HG03378 (cell line): ENCODE measurements at regions not wholly inside any gene's neighbourhood (a gene's known extent, or its start where the extent isn't known, plus 50 kb on each side); places are given as distances from the start of the nearest gene placed in this dataset.

Source experiments
- ATAC-seq: cut with Tn5 transposase; IDR thresholded peaks from one replicate; pipeline ENCODE4 v1.9.1; 2021; ENCODE audit warnings: mild to moderate bottlenecking, moderate library complexity; ENCODE audit not compliant: unreplicated experiment

DNA sequence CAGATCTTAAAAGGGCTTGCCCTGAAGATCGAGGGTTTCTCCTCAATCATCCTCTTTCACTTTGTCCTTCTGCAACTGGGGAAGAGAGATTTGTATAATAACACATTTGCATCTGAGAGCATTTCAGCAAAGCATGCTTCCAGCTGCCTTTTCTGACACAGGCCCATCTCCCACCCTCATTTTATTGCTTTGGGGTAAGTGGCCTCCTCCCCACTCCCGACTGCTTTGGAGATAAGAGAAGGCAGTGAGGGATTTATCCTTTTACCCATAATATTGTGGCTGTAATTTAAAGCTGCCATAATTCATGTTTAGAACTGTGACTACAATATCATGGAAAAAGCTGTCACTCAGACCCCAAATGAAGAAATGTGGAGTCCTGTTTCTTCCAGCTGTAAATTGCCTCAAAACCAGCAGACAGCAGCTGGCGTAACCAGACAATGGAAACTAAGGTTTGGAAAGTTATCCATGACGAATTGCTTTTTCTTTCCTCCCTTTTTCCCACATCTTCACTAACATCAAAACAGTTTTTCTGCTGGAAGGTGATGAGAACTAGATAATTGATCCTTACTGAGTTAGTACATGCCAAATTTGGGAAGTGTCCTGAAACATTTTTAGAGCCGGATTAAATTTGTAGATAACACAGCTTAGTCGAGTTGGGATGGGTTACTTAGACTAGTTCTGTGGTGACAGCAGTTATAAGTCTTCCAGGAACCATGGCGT lies 104.2 kb upstream of the PFN2 start:
- no peak for ATAC-seq

DNA sequence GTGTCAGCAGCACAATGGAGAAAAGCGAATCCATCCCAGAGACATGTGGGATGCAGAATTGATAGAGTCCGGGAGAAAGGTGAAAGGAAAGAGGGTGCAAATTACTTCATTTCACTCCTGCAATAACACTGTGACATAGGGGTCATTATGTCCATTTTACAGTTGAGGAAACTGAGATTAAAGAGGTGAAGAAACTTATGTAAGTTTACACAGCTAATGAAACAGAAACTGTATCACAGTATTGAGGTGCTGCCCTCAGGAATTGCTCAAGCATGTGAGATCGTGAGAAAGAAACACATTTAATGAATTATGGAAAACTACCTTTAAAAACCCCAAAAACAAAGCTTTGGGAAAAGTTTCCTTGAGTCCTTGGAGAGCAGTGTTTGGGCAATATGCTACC lies 103.6 kb upstream of the PFN2 start:
- no peak for ATAC-seq

DNA sequence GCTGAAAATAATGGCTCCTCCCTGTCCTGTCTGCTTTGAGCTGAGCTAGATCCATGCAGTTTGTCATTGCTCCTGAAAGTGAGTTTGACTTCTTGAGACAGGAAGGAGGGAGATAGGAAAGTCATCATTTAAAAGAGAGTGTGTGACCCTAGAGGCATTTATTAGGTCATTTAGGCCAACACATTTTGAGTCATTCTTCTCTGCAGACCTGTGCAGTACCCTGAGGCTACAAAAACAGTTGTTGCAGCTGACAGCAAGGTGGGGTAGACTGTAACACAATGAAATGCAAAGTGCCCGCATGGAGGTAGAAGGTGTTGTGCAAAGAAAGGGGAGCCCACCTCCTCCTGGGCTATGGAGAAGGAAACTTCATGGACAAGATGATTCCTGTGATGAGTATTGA lies 102.8 kb upstream of the PFN2 start:
- ATAC-seq = no peak

DNA sequence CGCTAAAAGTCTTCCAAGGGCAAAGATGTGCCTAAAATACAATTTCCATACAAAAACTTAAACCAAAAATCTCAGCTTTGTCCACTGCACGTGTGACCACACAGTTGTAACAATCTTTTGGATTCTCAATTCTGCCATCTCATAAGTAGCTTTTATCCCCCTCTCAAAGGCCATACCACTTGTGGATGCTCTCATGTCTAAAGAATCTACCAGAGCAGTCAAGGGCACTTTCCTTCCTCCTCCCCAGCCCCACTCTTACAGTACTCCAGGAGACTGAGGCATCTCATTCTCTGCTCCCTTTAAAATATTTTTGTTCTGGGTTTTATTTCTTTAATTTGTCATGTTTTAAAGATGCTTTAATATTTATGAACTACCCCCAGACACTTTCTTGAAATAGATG lies 102.3 kb upstream of the PFN2 start:
- ATAC-seq = no peak

DNA sequence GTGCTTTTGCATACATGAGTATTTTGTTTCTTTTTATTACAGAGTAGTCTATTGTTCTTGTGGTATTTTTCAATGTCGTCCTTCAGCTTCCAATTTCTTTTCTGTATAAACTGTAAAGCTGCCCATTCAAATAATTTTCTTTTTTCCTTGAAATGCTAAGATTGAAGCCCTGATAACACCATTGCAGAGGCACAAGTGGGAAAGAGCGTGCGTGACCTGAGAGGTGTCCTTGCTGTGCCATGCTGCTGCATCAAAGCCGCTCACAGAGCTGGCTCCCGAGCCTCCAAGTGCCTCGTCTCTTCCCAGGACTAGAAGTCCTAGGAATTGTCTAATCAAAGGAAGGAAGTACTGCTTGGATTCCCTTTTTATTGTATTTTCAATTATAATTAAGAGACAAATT lies 101.9 kb upstream of the PFN2 start:
- ATAC-seq = no peak

DNA sequence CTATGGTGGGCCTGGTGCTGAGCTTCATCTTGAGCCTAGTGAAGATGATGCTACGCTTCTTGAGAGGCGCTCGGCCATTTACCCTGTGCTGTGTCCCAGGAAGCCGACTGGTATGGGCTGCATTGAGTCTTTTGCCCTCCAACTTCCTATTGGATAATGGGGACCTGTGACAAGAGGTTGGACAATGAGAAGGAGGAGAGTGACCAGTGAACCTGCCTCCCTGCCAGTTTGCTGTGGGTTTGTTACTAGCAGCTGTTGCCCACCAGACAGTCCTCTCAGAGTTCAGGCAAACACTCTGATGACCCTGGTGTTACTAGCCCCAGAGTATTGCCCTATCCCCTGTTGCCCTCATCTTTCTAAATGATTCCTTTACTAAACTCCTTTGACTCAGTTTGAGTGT lies 99.6 kb upstream of the PFN2 start:
- ATAC-seq = no peak

DNA sequence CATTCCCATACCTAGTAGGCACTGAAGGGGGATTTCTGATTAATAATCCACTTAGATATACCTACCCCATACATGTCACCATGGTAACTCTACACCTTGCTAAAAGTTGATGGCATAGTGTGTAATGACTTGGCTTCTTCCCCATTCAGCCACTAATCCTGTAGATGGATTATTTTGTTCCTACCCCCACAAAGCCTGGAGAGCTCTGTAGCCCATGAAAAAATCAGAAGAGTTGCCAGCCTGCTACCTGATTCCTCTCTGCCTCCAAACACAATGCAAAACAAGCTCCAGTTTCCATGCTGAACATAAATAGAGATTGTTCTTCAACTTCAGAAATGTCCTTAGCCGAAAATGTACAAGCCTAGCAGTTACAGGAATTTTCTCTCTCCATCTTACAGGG lies 98.9 kb upstream of the PFN2 start:
- no peak for ATAC-seq

DNA sequence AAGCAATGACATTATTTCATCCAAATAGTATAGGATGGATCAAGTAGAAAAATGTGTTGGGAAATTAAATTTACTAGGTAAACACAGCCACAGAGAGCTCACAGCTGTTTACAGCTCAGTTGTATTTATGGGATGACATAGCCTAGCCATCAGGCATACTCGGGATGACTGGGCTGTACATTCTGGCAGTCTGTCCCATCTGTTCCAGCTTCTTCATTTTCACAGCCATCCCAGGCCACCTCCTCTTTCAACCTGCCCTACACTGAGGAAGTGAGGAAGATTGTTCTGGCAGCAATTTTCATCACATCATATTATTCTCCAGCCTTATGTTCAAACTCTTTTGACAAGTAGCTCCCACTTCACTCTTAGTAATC lies 98.4 kb upstream of the PFN2 start:
- ATAC-seq = no peak

DNA sequence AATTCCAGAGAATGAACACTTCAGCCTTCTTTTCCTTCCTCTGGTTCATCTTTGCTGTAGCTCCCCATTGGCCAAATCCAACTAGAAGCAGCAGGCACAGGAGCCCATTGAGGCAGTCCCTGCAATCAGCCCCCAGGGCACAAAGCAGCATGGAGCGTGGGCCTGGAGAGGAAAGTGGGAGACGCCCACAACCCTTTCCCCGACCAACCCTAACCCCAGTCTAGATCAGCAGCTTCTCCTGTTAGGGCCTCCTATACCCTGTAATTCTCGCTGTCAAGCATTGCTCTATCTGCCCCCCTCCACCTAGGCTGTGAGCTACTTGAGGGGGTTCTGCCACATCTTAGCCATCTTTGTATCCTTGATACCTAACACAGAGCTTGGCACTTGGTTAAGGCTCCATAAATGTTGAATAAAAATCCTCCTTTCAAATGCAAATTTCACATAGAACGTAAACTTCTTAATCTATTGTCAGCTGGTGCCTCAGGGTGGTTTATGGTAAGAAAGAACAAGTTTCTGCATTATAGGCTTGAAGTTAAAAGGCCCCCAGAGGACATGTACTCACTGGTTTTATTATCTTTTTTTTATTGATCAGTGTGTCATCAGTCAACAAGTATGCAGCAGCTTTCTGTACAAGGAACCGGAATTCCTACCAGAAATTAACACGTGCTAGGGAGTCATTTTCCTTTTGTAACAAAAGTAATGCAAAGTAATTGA lies 97.9 kb upstream of the PFN2 start:
- no peak for ATAC-seq

DNA sequence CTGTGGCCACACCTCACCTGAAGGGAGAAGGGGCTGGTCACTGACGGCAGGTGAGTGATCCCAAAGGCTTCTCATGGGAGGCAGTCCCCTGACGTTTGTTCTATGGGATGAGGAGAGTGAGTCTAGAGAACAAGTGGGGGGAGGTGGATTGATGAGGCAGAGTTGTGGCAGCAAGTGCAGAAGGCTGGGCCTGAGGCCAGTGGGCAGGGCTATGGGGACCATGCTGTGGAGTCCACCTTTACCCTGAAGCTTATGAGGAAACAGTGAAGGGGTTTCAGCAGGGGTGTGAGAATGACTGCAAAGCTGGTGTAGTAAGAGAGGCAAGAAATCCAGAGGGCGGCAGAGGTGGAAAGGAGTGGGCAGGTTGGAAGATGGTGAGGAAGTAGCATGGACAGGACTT lies 96.9 kb upstream of the PFN2 start:
- no peak for ATAC-seq

DNA sequence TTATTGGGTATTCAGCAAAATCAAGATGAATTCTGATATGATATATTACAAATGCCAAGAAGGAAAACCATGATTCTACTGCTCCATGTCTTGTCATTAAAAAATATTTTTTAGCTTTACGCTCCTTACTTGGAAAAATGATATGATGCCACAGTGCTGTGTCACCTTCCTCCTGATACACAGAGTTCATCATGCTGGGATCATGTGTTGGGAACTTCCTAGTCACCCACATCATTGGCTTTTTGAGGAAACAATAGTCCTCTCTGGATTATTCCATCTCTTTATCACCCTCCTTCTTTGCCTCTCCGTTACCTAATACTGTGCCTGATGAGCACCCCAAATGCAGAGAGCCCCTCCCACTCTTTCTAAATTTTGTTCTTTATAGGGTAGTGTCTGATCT lies 94.3 kb upstream of the PFN2 start:
- no peak for ATAC-seq

DNA sequence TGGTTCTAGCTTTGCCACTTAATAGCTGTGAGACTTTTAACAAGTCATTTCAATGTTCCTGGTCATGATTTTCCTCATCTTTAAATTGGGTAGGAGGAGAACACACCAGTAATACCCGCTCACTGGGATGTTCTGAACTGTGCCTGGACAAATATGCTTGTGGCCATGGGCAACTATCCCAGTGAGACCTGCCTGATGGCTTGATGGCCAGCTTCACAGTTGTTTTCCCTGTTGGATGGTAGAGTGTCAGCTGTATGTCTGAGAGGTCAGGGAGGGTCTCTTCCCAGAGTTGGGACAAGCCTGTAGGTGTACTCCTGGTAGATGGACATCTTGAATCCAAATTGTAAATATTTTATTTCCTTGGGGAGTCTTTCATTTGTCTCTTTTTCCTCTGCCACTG lies 92.5 kb upstream of the PFN2 start:
- no peak for ATAC-seq

DNA sequence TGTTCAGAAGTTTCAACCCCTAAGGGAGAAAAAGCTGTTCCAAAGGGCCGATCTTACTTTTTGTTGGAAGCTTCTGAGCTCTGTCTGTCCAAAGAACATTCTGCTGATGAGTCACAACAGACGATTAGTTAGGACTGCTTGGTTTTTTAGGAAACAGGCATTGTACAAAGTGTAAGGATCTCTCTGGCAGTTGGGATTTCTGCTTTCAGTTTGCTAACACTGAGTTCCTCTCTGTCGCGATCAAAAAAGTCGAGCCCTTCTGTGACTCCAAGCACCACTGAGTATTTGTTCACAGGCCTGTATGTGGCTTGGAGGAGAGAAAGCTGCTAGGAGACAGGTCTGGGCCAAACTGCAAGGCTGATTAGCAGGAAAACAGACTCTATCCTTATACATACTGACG lies 91.8 kb upstream of the PFN2 start:
- no peak for ATAC-seq

DNA sequence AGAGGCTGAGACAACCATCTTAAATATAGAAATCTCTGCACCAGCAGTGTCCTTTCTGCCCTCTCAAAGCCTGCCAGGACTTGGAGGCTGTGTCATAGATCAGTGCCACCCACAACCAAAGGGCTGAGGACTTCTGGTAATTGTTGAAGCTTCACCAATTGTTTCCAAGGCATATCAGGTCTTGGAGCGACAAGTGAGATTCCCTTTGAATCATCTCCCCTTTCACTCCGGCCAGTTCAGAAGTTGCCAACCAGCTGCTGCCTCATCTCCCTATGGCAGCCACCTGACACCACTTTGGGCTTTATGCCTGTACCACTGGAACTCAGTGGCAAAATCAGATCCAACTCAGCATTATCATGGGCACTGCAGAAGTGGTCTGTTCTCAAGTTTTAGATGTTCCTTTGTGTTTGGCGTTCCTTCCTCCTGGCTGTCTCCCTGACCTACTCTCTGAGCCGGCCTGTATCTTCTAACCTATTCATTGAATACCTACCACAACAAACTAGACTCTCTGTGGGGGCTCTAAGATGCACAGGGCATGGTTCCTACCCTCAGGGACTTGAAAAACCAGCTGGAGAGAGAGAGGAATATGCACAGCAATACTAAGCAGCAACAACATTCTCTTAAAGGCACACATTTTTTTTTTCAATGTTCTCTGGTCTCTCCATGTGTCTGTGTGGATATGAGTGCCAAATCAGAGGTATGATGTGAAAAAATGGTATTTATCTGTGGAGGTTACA lies 90.8 kb upstream of the PFN2 start:
- no peak for ATAC-seq

DNA sequence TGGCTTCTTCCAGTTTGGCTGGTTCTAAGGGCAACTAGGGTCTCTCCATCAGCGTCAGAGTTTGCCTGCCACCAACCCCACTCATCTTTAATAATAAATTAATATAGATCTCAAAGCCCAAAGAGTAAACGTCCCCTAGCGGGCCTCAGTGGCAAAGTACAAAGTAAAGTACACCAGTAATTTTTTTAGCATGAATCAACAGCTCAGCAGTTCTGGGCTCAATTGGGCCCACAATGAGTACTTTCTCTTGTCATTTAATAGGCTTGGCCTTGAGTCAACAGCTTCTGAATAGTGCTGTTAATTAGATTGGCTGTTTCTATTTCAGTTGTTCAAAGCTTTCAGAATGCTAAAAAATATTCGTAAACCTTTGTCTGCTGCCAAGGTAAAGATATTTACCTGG lies 89.0 kb upstream of the PFN2 start:
- ATAC-seq = no peak

DNA sequence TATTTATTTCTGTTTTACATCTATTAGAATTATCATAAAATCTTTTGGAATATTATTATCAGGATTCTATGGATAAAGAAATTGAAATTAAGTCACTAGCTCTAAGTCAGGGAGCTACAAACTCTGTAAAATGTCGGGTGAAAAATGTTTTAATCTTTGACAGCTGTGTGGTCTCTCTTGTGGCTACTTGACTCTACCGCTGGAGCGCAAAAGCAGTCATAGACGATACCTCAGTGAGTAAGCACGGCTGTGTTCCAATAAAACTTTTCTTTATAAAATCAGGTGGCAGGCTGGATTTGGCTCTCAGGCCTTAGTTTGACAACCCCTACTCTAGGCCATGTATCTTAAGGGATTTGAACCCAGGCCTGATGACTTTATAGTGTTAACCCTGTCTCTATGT lies 88.5 kb upstream of the PFN2 start:
- ATAC-seq = no peak

DNA sequence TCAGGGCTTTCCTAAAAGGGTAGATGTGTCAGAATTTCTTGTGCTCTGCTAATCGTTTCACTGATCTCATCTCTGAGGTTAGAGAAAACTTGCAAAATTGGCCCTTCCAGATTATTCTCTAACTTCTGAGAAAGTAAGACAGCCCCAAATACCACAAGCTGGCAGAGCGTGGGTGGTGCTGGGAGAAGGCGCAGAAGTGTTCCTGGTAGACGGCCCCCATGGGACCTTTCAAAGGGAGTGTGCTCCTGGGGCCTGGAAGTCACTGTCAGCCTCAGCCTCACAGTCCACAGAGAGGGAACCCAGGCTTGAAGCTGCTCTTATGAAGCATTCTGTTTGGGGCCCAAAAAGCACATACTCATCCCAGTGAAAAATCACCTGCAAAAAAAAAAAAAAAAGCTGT lies 86.5 kb upstream of the PFN2 start:
- ATAC-seq = no peak

DNA sequence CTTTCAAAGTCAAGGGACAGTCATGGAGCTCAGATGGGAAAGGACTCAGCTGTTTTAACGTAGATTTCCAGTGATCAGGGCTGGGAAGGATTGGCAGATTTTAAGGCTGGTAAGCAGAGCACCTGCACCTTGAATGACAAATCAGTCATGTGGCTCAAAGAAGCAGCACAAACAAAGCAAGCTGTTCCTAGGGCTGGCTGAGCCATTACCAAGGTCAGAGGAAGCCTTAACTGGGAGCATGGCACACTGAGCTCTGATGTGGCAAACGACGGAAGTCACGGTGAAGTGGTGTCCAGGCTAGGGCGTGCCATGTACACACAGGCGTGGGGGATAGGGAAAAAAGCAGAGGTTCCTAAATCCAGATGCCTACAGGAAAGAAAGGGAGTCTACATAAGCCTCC lies 84.6 kb upstream of the PFN2 start:
- ATAC-seq = no peak

DNA sequence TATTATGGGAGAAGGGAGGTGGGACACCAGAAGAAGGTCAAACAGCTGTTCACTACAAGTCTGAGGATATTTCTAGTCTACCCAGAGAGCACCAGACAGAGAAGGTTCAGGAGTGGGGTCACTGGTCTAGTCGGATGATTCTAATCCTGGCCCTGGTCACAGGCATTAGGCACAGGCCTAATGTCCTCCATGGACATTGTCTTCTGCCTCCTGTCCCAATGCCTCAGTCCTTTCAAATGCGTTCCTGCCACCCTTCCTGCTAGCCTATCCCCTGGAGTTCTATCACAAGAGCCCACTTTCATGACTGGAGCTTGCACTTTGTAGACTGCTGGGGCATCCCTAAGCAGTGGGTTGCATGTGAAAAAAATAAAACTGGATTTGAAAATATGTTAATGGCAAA lies 83.9 kb upstream of the PFN2 start:
- no peak for ATAC-seq

DNA sequence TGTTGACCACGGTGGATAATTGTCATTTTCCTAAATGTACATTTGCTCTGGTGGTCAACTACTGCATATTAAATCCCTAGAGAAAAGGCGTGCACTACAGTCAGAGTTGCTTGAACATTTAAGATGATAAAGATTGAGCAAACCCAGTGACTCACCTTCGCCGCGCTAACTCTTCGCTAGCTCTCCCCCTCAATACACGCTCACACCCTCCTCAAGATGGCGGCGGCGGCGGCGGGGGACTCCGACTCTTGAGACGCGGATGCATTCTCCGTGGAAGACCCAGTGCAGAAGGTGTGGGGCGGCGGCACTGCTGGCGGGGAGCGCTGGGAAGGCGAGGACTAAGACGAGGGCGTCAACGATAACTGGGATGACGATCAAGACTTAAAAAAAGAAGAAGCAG lies 79.8 kb upstream of the PFN2 start:
- no peak for ATAC-seq

DNA sequence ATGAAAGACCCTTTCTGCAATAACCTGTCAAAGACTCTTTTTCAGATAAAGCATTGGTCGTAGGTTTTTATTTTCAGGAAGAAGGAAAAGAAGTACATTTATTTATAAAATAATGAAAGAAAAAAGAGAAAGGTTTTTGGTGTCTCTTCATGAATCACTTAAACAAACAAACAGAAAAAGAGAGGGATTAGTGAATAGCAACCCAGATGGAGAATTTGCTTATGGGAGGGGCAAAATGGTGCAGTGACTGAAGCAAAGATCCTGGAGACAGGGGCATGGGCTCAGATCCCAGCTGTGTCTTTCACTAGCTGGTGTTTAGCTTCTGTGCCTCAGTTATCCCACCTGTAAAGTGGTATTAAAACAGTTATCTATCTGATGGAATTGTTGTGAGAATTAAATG lies 78.6 kb upstream of the PFN2 start:
- ATAC-seq = no peak

DNA sequence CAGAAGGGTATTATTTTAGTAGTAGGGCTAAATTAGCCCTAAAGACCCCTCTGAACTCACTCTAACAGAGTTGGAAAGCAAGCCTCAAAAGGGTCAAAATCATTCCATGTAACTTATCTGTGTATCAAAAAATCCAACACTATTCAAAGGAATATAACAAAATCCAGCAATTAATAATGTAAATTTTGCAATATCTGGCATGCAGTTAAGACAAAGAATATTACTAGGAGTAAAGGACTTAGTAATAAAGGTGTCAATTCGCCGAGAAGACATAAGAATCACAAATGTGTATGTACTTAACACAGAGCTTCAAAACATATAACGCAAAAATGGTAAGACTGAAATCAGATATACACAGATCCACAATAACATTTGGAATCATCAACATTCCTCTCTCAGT lies 71.2 kb upstream of the PFN2 start:
- ATAC-seq = no peak
